BLaER1 (cell line): ENCODE measurements at regions not wholly inside any gene's neighbourhood (a gene's known extent, or its start where the extent isn't known, plus 50 kb on each side); places are given as distances from the start of the nearest gene placed in this dataset.

Source experiments
- H3K27ac ChIP-seq: shearing (Covaris generic); formaldehyde crosslinking; 2 replicates; pipeline ENCODE4 v1.8.1; 2022
- H3K27me3 ChIP-seq: shearing (Covaris generic); formaldehyde crosslinking; 2 replicates; pipeline ENCODE4 v1.8.1; 2022
- H3K36me3 ChIP-seq: shearing (Covaris generic); formaldehyde crosslinking; 2 replicates; pipeline ENCODE4 v1.8.1; 2022
- H3K4me1 ChIP-seq: shearing (Covaris generic); formaldehyde crosslinking; 2 replicates; pipeline ENCODE4 v1.8.1; 2022
- H3K4me2 ChIP-seq: shearing (Covaris generic); formaldehyde crosslinking; 2 replicates; pipeline ENCODE4 v1.8.1; 2022
- H3K4me3 ChIP-seq: shearing (Covaris generic); formaldehyde crosslinking; 2 replicates; pipeline ENCODE4 v1.8.1; 2022
- H3K9ac ChIP-seq: shearing (Covaris generic); formaldehyde crosslinking; 2 replicates; pipeline ENCODE4 v1.8.1; 2022
- H3K9me3 ChIP-seq: shearing (Covaris generic); formaldehyde crosslinking; 2 replicates; pipeline ENCODE4 v1.8.1; 2022
- H4K20me1 ChIP-seq: shearing (Covaris generic); formaldehyde crosslinking; 2 replicates; pipeline ENCODE4 v1.8.1; 2022
- Cebpa-rat ChIP-seq: shearing (Covaris generic); IDR thresholded peaks from 2 replicates; pipeline ENCODE4 v1.8.1; 2022

GRCh38 chr15:70311821-70312220 lies 214.1 kb upstream of the TLE3 start:
- no peak overlapping the region for H3K27ac ChIP-seq
- no peak overlapping the region for H3K4me2 ChIP-seq
- no peaks in the 10 kb centered on the region for H3K36me3 ChIP-seq
- H3K9ac ChIP-seq, result no peak overlapping the region
- H3K4me1 ChIP-seq, result peaks cover 12% of the 10 kb centered on the region
- H4K20me1 ChIP-seq, result no peaks in the 10 kb centered on the region
- H3K9me3 ChIP-seq, result no peaks in the 10 kb centered on the region
- H3K27me3 ChIP-seq, result no peaks in the 10 kb centered on the region
- no peak overlapping the region for H3K4me3 ChIP-seq
- no peak for TF ChIP-seq Cebpa-rat

GRCh38 chr15:70309716-70310115 lies 212.0 kb upstream of the TLE3 start:
- Histone ChIP-seq H3K4me2 (no peak overlapping the region), H3K4me3 (no peak overlapping the region), H4K20me1 (no peaks in the 10 kb centered on the region)

GRCh38 chr15:70308735-70309434 lies 211.2 kb upstream of the TLE3 start:
- Histone ChIP-seq H3K4me2 (peak overlapping the region; percentile 58), H3K9ac (no peak overlapping the region), H3K4me3 (no peak overlapping the region), H3K36me3 (no peaks in the 10 kb centered on the region), H3K4me1 (peaks cover 12% of the 10 kb centered on the region), H3K27me3 (no peaks in the 10 kb centered on the region), H4K20me1 (no peaks in the 10 kb centered on the region), H3K27ac (no peak overlapping the region), H3K9me3 (0 out of 2 replicates have a peak, but pooled peaks cover 3% of the 10 kb centered on the region)
- TF ChIP-seq Cebpa-rat, result no peak

More at GRCh38 chr15:70309716-70310115, 212.0 kb upstream of the TLE3 start:
- H3K9ac ChIP-seq, result no peak overlapping the region
- peaks cover 12% of the 10 kb centered on the region for H3K4me1 ChIP-seq
- H3K27me3 ChIP-seq, result no peaks in the 10 kb centered on the region
- TF ChIP-seq Cebpa-rat, result no peak
- no peaks in the 10 kb centered on the region for H3K36me3 ChIP-seq
- no peak overlapping the region for H3K27ac ChIP-seq
- H3K9me3 ChIP-seq, result 0 out of 2 replicates have a peak, but pooled peaks cover 3% of the 10 kb centered on the region

- H3K27me3 ChIP-seq, result no peaks in the 10 kb centered on the region
- H3K36me3 ChIP-seq, result no peaks in the 10 kb centered on the region
- H3K9me3 ChIP-seq, result 0 out of 2 replicates have a peak, but pooled peaks cover 3% of the 10 kb centered on the region
- H3K4me2 ChIP-seq, result peak overlapping the region; percentile 58
- H4K20me1 ChIP-seq, result no peaks in the 10 kb centered on the region
- peaks cover 12% of the 10 kb centered on the region for H3K4me1 ChIP-seq
- TF ChIP-seq Cebpa-rat, result no peak
- H3K4me3 ChIP-seq, result no peak overlapping the region
- H3K9ac ChIP-seq, result no peak overlapping the region
- H3K27ac ChIP-seq, result no peak overlapping the region
Measured at GRCh38 chr15:70308011-70308734, 210.5 kb upstream of the TLE3 start.

- Histone ChIP-seq H3K9ac (no peak overlapping the region), H3K9me3 (0 out of 2 replicates have a peak, but pooled peaks cover 3% of the 10 kb centered on the region)
Measured at GRCh38 chr15:70306582-70306981, 208.9 kb upstream of the TLE3 start.

GRCh38 chr15:70306081-70306480 lies 208.4 kb upstream of the TLE3 start:
- no peaks in the 10 kb centered on the region for H4K20me1 ChIP-seq
- no peak for TF ChIP-seq Cebpa-rat
- H3K27ac ChIP-seq, result no peak overlapping the region
- 0 out of 2 replicates have a peak, but pooled peaks cover 3% of the 10 kb centered on the region for H3K9me3 ChIP-seq
- H3K27me3 ChIP-seq, result no peaks in the 10 kb centered on the region
- H3K9ac ChIP-seq, result no peak overlapping the region
- H3K4me2 ChIP-seq, result no peak overlapping the region
- peaks cover 12% of the 10 kb centered on the region for H3K4me1 ChIP-seq
- H3K4me3 ChIP-seq, result no peak overlapping the region
- H3K36me3 ChIP-seq, result no peaks in the 10 kb centered on the region

More at GRCh38 chr15:70306582-70306981, 208.9 kb upstream of the TLE3 start:
- Histone ChIP-seq H4K20me1 (no peaks in the 10 kb centered on the region), H3K27me3 (no peaks in the 10 kb centered on the region), H3K36me3 (no peaks in the 10 kb centered on the region), H3K4me1 (peaks cover 12% of the 10 kb centered on the region), H3K27ac (no peak overlapping the region), H3K4me3 (no peak overlapping the region), H3K4me2 (no peak overlapping the region)
- TF ChIP-seq Cebpa-rat, result no peak

GRCh38 chr15:70303981-70304380 lies 206.3 kb upstream of the TLE3 start:
- no peaks in the 10 kb centered on the region for H4K20me1 ChIP-seq
- no peak for TF ChIP-seq Cebpa-rat
- no peaks in the 10 kb centered on the region for H3K27me3 ChIP-seq
- H3K27ac ChIP-seq, result no peak overlapping the region
- 0 out of 2 replicates have a peak, but pooled peaks cover 3% of the 10 kb centered on the region for H3K9me3 ChIP-seq
- H3K4me1 ChIP-seq, result peaks cover 11% of the 10 kb centered on the region
- H3K4me2 ChIP-seq, result no peak overlapping the region
- no peak overlapping the region for H3K9ac ChIP-seq
- no peak overlapping the region for H3K4me3 ChIP-seq
- H3K36me3 ChIP-seq, result no peaks in the 10 kb centered on the region

GRCh38 chr15:70302360-70302759 lies 204.6 kb upstream of the TLE3 start:
- Histone ChIP-seq H3K4me2 (no peak overlapping the region), H3K27me3 (no peaks in the 10 kb centered on the region), H3K4me1 (no peaks in the 10 kb centered on the region), H3K27ac (no peak overlapping the region), H4K20me1 (no peaks in the 10 kb centered on the region), H3K4me3 (no peak overlapping the region), H3K9me3 (0 out of 2 replicates have a peak, but pooled peaks cover 3% of the 10 kb centered on the region), H3K36me3 (no peaks in the 10 kb centered on the region), H3K9ac (no peak overlapping the region)
- no peak for TF ChIP-seq Cebpa-rat

- Histone ChIP-seq H3K27me3 (no peaks in the 10 kb centered on the region), H4K20me1 (no peaks in the 10 kb centered on the region), H3K4me2 (no peak overlapping the region), H3K9me3 (0 out of 2 replicates have a peak, but pooled peaks cover 3% of the 10 kb centered on the region), H3K9ac (no peak overlapping the region), H3K4me3 (no peak overlapping the region), H3K27ac (no peak overlapping the region), H3K4me1 (no peaks in the 10 kb centered on the region), H3K36me3 (no peaks in the 10 kb centered on the region)
- no peak for TF ChIP-seq Cebpa-rat
Measured at GRCh38 chr15:70301396-70301795, 203.7 kb upstream of the TLE3 start.
